ENCODE measurements at regions not wholly inside any gene's neighbourhood (a gene's known extent, or its start where the extent isn't known, plus 50 kb on each side); places are given as distances from the start of the nearest gene placed in this dataset.

DNA sequence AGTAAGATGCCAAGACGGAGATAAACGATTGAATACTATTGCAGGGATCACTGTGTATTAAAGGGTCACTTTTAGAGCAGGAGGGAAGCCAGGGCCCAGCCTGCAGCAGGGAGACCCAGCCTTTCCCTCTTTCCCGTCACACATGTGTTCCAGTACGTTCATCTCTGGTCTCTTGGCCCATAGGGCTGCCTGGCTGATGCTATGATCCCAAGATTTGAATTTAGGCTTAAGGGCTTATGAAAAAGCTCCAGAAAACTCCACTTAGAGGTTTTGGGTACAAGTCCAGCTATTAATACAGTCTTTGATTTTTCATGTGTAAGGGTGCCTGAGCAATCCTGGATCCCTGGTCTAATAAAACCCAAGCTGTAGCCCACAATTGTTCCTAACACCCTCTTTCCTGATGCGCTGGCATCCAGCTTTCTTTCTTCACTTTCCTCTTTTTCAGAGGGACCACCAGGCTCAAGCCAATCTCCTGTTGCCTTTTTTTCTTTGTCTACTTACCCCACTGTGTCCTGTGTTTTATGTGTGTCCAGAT is 359.6 kb upstream of the USP24 start:
- TF ChIP-seq, protein P1, sequence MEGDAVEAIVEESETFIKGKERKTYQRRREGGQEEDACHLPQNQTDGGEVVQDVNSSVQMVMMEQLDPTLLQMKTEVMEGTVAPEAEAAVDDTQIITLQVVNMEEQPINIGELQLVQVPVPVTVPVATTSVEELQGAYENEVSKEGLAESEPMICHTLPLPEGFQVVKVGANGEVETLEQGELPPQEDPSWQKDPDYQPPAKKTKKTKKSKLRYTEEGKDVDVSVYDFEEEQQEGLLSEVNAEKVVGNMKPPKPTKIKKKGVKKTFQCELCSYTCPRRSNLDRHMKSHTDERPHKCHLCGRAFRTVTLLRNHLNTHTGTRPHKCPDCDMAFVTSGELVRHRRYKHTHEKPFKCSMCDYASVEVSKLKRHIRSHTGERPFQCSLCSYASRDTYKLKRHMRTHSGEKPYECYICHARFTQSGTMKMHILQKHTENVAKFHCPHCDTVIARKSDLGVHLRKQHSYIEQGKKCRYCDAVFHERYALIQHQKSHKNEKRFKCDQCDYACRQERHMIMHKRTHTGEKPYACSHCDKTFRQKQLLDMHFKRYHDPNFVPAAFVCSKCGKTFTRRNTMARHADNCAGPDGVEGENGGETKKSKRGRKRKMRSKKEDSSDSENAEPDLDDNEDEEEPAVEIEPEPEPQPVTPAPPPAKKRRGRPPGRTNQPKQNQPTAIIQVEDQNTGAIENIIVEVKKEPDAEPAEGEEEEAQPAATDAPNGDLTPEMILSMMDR (conservative IDR thresholded peaks at IDR 0.05 in 1 of 2, IDR thresholded peaks at IDR 0.05 in 1 of 2; ENCODE audit: extremely low read depth in 1 of 2, insufficient read depth in 1 of 2, low read depth in 1 of 2, low read length in 2 of 2): no peak
- no peak for TF ChIP-seq EZH2 (IDR thresholded peaks at IDR 0.05; ENCODE audit: borderline replicate concordance, low read length)

Measured in mammary epithelial cell (primary cell).